Stimulated activated CD8-positive, alpha-beta memory T cell treated with anti-CD3 and anti-CD28 coated beads, Interleukin-4, amount 100 ng/mL, for 24 hours (primary cell): ENCODE measurements at regions not wholly inside any gene's neighbourhood (a gene's known extent, or its start where the extent isn't known, plus 50 kb on each side); places are given as distances from the start of the nearest gene placed in this dataset.

Experiments used
- DNase-seq: peaks from one replicate; pipeline ENCODE4 v3.0.0-alpha.2; 2020; ENCODE audit warnings: low read depth

DNA sequence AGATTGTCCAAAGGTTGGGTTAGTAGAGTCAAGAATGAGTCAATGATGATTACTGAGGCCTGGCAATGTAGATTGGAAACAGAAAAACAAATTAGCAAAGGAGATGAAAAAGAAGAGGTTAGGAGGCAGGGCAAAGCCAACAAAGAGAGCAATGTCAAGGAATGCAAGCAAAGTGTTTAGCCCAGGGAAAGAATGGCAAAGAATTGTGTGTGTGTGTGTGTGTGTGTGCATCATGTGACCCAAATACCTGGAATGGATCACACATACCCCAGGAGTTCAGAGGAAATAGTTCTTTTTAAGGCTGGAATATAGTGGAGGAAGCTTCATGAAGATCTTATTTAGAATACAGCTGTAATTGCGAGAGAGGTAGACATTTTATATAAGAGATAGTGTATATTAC, 831.7 kb upstream of the ARPP21 start:
- DNase-seq: no peak

DNA sequence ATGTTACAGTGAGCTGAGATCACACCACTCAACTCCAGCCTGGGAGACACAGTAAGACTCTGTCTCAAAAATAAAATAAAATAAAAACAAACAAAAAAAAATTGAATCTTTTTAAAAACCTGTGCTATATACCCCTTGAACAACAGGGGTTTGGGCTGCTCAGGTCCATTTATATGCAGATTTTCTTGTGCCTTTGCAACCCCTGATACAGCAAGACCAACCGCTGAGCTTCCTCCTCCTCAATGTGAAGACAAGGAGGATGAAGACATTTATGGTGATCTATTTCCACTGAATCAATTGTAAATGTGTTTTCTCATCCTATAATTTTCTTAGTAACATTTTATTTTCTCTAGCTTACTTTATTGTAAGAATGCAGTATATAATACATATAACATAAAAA, 831.0 kb upstream of the ARPP21 start:
- DNase-seq: no peak

DNA sequence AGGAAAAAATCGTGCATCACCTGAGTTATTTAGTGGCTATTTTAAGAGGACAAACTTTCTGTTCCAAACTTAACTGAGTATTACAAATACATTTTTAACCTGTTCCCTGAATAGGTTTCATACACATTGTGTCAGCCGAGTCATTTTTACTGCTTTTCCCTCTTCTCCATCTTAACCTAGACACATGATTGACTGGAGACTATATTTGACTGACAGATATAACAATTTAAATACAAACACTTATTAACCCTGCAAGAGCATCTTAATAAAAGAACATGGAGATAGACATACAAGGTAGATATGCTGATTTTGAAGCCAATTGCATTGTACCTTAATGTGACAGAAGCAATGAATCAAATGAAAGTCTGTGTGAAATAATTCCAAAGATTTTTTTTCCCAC, 810.5 kb upstream of the ARPP21 start:
- no peak for DNase-seq

DNA sequence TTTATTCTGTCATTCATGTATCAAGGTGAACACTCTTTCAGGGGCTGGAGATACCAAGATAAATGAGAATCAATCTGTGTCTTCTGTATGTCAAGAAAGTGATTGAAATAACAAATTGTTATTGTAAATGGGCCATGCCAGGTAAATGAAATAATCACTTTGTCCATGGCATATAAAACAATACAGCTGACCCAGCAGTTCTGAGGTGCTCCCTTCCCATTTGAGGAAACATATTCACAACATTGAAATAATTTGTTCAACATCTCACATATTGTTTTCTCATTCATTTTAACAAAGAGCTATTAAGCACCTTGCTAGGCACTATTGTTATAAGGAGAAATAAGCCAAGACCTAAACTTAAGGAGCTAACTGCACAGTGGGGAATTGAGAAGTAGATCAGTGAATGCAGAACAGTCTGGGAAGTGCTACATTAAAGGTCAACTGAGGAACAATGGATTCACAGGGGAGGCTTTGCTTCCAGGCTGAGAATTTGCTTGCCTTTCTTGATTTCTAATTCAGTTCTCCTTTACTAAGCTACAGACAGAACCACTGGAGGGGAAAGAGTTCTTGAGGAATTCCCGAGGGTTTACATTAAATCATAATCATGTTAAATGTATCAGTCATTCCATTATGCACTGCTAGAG, 806.3 kb upstream of the ARPP21 start:
- DNase-seq: no peak

GRCh38 chr3:34837848-34838741, 801.2 kb upstream of the ARPP21 start:
- DNase-seq: no peak

DNA sequence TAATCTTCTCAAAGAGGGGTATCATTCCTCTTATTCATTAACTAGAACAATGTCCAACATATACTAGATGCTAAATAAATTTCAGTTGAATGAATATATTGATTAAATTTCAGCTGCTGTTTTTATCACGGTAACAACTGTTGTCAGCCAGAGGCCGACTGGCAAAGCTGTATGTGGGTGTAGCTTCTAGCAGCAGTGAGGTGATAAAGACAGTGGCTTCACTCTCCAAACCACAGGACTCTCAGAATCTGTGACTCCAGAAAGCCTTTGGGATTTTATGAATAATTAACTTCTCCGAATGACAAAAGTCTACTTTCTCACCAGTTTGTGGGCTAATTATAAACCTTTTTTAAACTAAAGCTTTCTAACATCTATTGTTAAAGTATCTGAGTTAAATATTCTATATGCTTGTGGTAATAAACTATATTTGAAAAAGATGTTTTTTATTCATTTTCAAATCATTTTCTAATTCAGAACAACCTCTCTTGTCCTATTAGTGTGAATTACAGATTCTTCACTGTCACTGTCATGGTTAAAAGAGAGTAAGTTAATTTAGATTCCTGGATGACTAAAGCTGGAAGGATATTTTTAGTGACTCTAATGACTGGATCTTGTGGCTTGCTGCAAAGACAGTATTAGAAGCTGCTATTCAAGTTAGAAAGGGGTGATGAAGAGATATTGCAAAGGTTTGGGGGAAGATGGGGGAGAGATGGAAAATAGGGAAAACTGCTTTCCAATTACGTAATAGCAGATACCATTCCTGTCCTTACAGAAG, 796.4 kb upstream of the ARPP21 start:
- DNase-seq: no peak

DNA sequence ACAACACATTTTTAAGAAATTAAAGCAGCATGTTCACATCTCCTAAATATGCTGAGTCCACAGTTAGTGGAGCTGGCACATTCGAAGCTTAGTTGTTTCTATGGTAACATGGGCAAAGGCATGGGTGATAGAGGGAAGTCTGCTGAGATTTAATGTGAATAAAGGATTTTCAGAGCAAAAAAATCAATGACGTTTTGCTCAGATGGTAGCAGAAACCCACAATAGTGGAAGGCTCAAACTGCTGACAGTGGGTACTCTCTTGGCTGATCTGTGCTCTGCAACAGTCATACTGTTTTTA, 795.1 kb upstream of the ARPP21 start:
- no peak for DNase-seq

DNA sequence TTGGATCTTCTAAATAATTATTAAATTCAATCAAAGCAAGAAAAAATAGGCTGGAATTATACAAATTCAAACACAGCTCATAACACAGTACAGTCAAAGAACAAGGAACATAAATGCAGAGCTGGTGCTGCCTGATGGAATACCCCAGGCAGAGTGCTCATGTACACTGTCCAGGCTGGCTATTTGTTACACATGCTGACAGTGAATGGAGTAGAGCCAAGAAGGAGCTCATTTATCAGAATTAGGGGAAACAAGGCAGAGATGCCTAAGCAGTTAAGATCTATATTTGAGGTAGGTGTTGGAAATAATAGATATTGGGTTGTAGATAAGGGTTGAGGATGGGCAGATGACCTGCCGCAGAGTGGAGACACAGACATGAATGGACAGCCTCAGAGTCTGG, 788.2 kb upstream of the ARPP21 start:
- no peak for DNase-seq

DNA sequence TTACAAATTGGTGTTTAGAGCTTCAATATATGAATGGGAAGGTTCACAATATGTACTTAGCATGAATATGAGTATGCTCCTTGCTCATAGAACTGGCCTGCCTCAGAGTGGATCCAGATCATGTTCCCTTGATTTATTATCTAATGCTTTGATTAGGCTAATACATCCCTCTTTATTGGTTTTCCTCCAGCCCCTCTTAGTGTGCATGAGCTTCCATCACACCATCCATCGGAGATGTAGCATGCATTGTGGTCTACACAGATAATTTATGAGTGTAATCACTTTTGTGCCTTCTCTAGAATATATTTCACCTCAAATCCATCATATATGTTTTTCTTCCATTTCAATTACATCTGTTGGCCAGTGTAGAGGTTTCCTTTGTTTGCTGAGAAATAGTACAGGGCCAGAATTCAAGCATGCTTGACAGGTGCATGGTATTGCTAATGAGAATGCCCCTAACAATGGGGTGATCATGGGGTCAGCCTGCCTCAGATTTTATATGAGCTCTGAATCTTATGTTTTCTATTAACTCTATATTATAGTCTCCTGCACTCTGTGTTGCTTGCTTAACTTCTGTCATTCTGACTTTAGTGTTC, 786.4 kb upstream of the ARPP21 start:
- DNase-seq: no peak

GRCh38 chr3:34856081-34856947, 783.0 kb upstream of the ARPP21 start:
- DNase-seq: no peak

GRCh38 chr3:34858067-34858660, 781.2 kb upstream of the ARPP21 start:
- no peak for DNase-seq

- DNase-seq: no peak
These were observed 779.6 kb upstream of the ARPP21 start for GRCh38 chr3:34859746-34860145.

GRCh38 chr3:34862456-34862855, 776.9 kb upstream of the ARPP21 start:
- DNase-seq: no peak

- DNase-seq: no peak
These were observed 775.8 kb upstream of the ARPP21 start for GRCh38 chr3:34863485-34863884.

GRCh38 chr3:34864011-34864410, 775.3 kb upstream of the ARPP21 start:
- DNase-seq: no peak

- DNase-seq: no peak
These were observed 774.0 kb upstream of the ARPP21 start for GRCh38 chr3:34865346-34865745.

GRCh38 chr3:34868935-34869334, 770.4 kb upstream of the ARPP21 start:
- DNase-seq: no peak

DNA sequence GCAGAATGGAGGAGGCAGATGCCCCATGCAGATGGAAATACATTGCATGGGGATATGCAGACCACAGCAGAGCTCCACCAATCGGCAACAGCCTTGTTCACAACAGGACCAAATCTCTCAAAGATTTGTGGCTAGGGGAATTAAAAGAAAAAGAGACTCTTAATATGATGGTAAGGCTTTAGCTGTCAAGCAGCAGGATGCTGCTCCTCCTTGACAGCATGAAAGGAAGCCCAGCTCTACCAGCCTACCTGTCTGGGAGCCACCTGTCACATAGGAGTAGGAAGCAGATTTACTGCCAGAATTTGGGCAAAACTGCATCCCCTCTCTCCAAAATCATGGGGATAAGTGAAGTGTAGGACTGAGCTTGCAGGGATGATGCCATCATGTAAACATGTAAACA, 769.6 kb upstream of the ARPP21 start:
- no peak for DNase-seq

- DNase-seq: no peak
These were observed 766.9 kb upstream of the ARPP21 start for GRCh38 chr3:34872406-34872805.

- no peak for DNase-seq
These were observed 762.3 kb upstream of the ARPP21 start for GRCh38 chr3:34876997-34877396.

GRCh38 chr3:34878488-34878887, 760.8 kb upstream of the ARPP21 start:
- no peak for DNase-seq
